Middle frontal gyrus (tissue), 1 donor: ENCODE measurements at regions not wholly inside any gene's neighbourhood (a gene's known extent, or its start where the extent isn't known, plus 50 kb on each side); places are given as distances from the start of the nearest gene placed in this dataset.
A peak's percentile ranks its signal among the peaks of the same experiment; 100 is the strongest.

ENCODE experiments used
- DNase-seq: peaks from one replicate; pipeline ENCODE4 v3.0.0-alpha.2; 2015; ENCODE audit warnings: low spot score; ENCODE audit errors: extremely low spot score

GRCh38 chr5:73292816-73293459 lies 119.9 kb downstream of the TMEM174 start:
- DNase-seq = no peak

DNA sequence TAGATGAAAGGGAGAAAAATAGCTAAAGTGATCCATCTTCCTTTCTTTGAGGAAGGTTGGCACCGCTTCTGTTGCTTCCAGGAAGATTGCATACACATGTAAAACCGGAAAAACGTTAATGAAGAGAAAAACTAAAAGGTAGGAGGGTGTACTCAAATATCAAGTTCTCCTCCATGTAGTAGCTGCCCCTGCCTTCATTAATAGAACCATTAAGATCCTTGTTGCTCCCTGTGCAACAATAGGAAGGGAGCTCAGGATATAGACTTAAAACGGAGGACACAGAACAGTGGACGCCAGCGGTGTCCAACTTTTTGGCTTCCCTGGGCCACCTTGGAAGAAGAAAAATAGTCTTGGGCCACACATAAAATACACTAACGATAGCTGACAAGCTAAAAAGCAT lies 118.9 kb downstream of the TMEM174 start:
- no peak for DNase-seq

- no peak for DNase-seq
Observed at GRCh38 chr5:73290242-73290641, 117.2 kb downstream of the TMEM174 start.

- no peak for DNase-seq
Observed at GRCh38 chr5:73288803-73289720, 116.1 kb downstream of the TMEM174 start.

DNA sequence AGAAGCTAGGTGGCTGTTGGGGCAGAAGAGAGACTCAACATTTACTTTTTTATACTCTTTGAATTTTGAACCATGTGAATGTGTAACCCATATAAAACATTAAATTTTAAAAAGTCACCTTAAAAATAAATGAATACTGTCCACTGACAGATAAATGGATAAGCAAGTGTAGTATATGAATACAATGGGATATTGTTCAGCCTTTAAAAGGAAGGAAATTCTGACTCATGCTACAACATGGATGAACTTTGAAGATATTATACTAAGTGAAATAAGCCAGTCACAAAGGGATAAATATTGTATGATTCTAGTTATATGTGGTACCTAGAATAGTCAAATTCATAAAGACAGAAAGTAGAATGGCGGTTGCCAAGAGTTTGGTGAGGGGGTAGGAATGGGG lies 113.9 kb downstream of the TMEM174 start:
- no peak for DNase-seq

DNA sequence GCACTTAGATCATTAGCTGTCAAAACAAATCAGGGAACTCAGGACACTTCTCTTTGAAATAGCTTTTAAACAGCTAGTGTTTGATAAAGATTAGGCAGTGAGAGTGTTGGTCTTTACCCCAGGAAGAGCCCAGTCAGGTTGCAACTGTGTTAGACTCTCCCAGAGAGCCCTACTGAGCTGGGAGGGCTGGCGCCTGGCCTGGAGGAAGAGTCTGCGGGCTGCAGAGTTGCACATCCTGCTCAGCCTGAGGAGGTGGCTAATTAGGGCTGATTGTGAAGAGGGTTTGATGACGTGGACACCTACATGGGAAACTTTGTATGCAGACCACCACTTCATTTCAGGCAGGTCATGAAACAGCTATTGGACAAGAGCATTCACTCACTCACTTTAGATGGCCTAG lies 112.0 kb downstream of the TMEM174 start:
- no peak for DNase-seq

DNA sequence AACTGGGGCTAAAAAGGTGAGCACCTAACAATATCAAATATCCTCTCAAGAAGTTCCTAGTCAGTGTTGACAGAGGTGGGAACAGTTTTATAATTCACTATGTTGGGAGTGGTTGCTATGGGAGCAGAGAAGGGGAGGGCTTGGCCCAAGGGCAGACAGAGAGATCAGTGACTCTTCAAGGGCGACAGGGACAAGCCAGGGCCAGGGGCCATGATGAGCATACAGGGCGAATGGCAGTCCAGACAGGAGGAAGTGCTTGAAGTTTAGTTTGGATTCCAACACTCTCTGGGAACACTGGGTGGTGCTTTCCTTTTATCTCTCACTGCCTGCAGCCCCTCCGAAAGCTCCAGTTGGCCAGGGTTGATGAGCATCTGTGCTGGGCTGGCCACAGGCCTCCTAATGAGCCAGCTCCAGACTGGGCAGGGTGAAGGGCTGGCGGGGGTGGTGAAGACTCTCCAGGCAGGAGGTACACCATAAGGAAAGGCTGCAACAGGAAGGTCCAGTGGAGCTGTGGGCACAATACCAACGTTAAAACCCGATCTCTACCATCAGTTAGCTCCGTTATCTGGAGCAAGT lies 111.3 kb downstream of the TMEM174 start:
- DNase-seq = no peak

- DNase-seq = no peak
Observed at GRCh38 chr5:73282923-73283322, 109.9 kb downstream of the TMEM174 start.

DNA sequence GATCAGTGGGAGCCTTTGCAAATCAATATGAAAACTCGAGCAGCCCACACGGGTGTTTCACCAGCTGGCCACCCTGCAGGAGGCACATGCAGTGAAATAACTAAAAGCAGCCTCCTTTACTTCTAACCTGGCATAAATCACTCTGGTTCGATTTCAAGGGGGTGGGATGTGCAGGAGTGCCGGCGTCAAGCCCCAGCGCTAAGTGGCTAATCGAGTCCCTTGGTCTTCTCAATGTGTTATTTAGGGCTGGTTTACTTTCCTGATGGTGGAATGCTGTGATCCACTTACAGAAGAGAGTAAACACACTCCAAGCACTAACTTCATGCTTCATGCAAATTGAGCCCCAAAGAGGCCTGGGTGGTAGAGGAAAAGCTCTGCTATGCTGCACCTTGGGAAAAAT lies 109.4 kb downstream of the TMEM174 start:
- DNase-seq = no peak

- DNase-seq = no peak
Observed at GRCh38 chr5:73280821-73281746, 108.1 kb downstream of the TMEM174 start.

- no peak for DNase-seq
Observed at GRCh38 chr5:73280386-73280785, 107.4 kb downstream of the TMEM174 start.

GRCh38 chr5:73279805-73280204 lies 106.8 kb downstream of the TMEM174 start:
- DNase-seq = no peak

DNA sequence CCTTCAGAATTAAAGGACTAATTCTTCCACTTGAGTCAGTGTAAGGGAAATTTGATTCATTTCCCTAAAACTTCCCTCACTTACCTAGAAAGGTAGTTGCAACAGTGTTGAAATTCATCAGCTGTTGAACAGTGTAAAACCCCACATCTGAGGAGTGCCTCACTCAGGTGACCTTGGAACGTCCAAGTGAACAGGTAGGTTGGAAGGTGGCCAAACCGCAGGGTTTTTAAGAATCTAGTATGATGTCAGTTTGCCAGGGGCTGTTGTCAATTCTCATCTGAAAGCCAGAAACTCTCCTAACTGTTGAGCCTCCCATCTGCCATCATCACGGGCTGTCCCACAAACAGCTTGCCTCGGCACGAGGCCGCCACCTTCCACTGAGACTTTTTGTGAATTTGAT lies 105.7 kb downstream of the TMEM174 start:
- DNase-seq = no peak

DNA sequence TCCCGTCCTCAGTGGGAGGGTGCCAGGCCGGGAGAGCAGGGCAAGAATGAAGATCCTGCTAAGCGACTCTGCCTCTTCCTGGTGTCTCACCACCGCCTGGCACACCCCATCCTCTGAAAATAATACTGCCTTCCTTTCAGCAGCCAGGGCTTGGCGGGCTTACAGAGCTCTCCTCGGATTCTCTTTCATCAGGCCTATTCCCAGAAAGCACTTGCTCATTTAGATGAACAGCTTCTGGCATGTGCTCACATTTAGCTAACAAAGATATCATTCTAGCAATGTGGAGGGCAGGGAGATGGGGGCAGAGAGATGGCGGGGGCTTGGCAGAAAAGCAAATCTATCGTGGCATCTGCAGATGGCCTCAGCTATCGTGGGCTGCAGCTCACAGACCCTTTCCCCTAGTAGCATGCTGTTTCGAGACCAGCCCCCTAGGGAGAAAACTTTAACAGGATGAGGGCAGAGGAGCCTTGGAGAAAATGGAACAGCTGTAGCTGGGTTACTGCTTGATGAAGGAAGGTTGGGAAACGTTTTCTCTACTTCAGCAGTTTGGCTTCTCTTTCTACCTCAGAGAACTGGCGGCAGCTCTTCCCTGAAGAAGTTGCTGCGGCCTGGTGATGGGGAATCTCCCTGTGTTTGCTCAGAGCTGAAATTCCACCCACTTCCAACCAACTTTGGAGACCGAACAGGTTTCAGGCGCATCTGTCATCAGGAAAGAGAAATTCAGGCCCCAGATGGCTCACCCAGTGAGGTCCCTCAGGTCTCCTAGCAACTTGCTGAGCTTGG lies 102.1 kb downstream of the TMEM174 start:
- peak; percentile 50 for DNase-seq

GRCh38 chr5:73274121-73274520 lies 101.1 kb downstream of the TMEM174 start:
- DNase-seq = no peak

- DNase-seq = no peak
Observed at GRCh38 chr5:73273379-73274050, 100.5 kb downstream of the TMEM174 start.

- no peak for DNase-seq
Observed at GRCh38 chr5:73272351-73272750, 99.4 kb downstream of the TMEM174 start.

- DNase-seq = no peak
Observed at GRCh38 chr5:73268826-73269225, 95.8 kb downstream of the TMEM174 start.

GRCh38 chr5:73267766-73268435 lies 94.9 kb downstream of the TMEM174 start:
- DNase-seq = no peak
